ENCODE measurements at regions not wholly inside any gene's neighbourhood (a gene's known extent, or its start where the extent isn't known, plus 50 kb on each side); places are given as distances from the start of the nearest gene placed in this dataset.
"Not testable (repeated sequence)": the region's sequence is repeated elsewhere in the genome, so short reads cannot be mapped to it uniquely, and the experiment has no call there.

DNA sequence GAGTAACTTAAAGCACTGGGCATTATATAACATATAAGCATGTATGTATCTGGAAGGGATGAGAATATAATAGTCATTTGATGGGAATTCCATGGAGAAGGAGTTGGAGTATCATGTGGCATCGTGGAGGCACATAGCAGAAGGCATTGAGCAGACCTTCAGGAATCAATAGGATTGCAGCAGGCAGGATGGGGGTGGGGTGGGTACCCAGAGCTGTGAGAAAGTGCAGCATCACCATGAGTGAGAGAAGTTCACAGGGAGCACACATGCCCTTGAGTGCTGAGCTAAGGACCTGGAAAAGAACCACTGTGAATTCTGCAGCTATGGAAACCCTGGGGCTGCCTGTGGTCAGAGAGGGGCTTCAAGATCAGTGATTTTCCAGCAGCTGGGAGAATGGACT is 57.3 kb downstream of the MED10 start:
- no peak for DNase-seq

DNA sequence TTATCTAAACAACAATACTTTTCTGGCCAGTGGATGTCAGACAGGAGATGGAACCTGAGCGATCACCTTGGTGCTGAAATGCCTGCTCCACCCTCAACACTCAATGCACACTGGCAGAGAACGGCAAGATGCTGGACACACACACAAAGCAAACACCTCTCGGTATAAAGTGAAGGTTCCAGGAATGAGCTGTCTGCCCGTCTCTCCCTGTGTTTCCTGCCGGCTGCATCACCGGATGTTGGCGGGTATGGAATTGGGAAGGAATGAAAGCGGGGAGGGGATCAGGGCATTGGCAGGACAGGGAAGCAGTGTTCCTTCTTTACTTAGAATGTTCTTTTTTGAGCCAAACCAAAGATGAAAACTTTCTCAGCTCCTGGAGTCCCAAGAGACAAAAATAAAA is 59.2 kb downstream of the MED10 start:
- no peak for DNase-seq

DNA sequence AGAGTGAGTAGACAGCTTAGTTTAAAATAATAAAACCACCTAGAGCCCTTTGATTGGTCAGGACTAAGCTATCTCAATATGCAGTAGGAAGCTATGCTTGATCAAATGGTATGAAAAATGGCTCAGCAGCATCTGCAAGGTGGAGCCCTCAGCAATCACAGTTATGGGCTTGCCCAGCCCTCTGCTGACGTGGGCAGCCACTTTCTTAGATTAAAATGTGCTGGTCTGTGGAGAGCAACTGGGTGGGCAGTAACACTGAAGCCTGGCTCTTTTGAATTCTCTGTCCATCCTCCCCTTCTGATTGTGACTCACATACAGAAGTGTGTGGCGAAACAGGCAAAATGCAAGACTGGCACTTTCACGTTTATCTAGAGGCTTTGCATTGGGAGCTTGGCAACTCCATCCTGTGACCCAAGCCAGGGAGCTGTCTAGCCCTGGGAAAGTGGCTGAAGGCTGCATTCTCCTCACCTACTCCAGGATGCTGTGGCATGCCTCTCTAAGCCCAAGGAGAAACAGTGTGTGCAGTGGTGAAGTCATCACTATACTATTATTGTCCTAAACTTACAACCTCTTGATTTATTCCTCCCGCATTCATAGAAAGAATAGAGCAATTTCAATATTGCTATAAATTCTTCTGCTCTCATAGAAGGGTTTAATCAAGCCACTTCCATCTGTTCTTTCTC is 61.1 kb downstream of the MED10 start:
- no peak for DNase-seq

DNA sequence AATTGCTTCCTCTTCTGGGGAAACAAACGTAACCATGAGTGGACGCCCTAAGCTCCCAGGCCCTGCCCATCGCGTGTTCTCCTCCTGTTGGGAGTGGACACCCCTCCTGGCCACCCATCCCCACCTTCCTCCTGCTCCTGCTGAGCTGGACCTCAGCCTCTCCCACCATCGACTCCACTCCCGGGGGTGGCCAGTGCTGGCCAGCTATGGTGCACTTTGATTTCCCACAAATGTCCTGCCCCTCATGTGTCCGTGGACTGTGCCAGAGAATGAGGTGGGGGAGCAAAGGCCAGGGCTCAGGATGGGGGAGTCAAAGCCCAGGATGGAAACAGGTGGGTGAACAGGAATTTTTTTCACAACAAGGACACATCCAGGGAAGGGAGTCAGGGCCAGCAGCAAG is 62.8 kb downstream of the MED10 start:
- DNase-seq: no peak

DNA sequence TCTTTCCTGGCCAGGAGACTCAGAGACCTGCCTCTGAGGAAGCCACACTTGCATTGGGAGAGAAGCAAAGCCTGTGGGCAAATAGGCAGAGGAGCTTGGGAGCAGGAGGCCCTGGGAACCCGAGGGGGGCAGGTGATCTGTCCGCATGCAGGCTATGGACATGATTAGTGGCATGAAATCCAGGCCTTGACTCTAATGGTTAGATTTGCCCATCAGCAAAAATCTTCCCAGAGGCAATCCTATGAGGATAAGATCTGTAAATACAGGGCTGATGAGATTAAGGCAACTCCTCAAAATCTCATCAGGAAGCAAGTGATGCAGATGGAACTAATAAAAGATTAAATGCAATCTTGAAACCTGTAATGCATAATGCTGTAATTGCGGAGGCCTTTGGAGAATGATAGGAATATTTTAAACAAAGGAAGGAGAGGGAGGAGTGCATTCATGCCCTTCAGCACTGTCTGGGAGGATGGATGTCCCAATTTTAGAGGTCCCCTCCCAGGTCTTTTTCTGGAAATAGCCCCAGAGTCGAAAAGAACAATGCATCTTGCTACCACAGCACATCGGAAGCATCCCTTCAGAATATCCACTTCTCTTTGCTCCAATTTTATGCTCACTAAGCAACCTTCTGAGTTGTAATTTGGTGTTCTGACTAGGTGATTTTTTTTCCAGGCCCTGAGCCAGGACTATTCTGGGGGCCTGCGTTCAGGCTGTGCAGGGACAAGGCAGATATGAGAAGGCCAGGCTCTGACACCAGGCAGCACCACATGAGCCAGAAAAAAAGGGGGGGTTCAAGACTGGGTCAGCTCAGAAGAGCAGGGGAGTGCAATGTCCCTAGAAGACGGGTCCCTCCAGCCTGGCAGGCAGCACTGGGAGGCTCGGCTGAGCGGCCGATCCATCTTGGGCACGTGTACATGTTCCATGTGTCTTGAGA is 66.5 kb downstream of the MED10 start:
- DNase-seq: no peak

DNA sequence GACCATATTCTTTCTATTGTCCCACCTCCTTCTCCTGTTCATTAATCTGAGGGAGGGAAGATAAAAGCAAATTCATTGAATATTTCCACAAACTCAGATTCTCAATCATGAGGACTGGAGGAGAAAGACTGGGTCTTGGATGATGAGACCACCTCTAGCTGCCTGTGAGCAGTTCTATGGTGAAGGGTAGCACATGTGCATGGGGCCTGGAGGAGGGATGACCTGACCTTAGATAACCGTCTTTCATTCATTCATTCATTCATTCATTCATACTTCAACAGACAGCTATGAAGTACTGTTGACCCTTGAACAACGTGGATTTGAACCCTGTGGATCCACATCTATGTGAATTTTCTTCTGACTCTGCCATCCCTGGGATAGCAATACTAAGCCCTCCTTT is 68.4 kb downstream of the MED10 start:
- no peak for DNase-seq

DNA sequence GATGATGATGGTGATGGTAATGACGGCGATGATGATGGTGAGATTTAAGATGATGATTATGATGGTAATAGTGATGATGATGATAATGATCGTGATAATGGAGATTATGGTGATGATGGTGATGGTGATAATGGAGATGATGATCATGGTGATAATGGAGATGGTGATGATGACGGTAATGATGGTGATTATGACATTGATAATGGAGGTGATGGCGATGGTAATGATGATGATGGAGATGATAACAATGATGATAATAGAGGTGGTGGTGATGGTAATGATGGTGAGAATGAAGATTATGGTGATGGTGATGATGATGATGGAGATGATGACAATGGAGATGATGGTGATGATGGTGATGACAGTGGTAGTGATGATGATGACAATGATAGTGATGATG is 69.7 kb downstream of the MED10 start:
- DNase-seq: no peak

DNA sequence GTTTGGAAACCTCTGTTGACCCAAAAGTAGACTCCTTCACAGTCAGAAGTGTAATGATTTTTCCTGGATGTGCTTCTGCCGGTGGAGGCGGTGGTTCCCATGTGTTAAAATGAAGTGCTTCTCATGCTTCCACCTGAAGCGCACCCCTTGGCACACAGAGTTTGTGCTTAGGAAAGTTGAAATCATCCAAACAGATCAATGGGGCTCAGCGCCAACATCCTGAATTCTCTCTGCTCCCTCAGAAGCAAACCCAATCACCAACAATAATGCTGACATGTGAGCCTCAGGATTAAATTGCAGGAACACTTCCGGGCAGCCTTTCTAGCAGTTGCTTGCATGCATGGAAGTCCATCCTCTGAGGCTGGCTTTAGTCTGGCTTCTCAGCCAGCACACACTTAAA is 71.0 kb downstream of the MED10 start:
- DNase-seq: no peak

DNA sequence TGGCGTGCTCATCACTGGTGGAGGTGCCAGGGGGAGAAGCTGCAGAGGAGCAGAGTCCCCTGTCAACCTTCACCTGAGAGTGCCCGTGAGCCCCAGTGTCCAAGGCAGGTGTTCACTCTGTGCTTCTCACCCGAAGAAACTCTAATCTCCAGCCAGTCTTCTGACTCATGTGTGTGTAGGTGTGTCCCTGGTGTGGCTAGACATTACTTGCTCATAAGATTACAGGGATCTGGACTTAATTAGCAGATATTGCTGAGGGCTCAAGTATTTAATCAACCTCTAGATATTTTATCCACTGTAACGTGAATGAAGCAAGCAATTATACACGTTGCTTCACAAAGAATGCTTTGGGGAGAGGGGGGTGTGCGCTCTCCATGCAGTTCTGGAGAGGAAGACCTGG is 72.5 kb downstream of the MED10 start:
- no peak for DNase-seq

DNA sequence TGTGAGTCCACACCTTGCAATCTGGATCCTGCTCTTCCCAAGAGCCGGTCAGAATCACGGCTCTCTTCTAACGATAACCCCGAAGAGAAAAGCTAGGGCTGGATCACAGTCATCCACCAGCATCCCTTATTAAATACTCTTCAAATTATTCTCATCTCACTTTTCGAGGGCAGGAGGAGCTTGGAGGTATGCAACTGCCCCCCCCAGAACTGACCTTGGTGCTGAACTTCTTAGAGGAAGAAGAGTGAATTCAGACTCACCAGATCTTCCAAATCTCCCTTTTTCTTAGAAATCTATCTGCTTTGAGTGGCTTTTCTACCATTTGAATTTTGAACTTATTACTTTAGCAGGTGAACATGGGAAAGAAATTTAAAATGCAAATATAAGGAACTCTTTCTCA is 75.7 kb downstream of the MED10 start:
- no peak for DNase-seq

DNA sequence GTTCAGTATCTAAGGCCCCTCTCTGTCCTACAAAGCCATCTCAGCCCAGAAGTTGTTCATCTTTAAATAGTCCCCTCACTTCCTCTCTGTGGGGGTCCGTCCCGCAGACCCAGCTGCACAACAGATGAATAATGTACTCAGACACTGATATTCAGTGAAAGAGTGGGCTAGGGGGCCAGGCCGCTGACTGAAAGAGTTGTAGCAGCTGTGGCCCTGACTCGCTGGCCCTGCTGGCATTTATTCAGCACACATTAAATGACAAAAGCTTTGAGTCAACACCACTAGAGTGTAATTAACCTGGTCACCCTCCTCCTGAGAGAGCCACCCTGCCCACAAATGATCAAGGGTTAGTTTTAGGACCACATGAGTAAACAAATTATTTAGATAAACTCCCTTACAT is 76.3 kb downstream of the MED10 start:
- no peak for DNase-seq

DNA sequence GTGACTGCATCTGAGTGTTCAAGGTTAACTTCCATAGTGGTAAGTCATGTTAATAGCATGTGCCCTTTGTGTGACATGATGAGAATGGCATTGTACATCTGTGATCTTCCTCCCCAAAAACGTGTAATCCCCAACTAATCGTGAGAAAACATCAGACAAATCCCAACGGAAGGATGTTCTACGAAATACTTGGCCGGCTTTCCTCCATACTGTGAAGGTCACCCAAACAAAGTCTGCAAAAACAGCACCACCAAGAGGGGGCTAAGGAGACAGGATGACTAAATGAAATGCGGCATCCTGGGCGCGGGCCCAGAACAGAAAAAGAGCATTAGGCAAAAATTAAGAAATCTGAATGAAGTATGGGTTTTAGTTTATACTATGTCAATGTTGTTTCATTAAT is 81.8 kb downstream of the MED10 start:
- no peak for DNase-seq

DNA sequence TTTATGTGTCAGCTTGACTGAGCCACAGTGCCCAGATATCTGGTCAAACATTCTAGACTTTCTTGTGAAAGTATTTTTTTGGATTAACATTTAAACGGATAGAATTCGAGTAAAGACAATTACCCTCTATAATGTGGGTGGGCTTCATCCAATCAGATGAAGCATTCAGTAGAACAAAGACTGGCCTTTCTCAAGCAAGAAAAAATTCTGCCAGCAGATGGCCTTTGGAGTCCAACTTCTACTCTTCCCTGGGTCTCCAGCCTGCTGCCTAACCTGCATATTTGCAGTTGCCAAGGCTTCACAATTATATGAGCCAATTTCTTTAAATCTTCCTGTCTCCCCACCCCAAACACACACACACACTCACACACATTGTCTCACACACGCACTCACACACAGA is 86.4 kb downstream of the MED10 start:
- no peak for DNase-seq

DNA sequence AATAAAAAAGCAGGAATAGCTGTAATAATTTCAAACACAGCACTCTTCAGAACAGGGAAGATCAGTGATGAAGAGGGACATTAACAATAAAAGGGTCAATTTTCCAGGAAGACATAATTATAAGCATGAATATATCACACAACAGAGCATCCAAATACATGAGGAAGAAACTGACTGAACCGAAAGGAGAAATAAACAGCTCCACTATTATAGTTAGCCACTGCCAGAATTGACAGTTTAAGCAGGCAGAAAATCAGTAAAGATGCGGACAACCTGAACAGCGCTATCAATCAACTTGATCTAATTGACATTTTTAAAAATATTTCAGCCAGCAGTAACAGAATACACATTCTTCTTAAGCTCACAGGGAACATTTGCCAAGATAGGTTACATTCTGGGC is 89.1 kb downstream of the MED10 start:
- DNase-seq: no peak

DNA sequence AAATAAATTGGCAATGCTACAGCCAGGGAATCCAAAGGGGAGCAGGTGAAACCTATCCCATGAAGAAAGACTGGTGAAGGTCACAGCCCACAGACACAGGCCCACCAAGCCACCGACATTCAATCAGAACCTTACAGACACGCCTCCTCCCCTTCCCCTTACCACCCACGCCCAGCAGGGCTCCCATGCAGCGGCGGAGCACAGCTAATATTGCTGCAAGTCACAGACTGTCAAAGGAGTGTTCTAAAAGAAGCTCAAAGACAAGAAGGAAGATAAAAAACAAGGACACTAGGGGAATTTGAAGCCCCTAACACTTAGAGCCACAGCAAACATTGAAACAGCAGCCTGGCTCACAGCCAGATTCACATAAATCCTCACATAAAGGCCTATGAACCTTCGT is 91.2 kb downstream of the MED10 start:
- DNase-seq: no peak

DNA sequence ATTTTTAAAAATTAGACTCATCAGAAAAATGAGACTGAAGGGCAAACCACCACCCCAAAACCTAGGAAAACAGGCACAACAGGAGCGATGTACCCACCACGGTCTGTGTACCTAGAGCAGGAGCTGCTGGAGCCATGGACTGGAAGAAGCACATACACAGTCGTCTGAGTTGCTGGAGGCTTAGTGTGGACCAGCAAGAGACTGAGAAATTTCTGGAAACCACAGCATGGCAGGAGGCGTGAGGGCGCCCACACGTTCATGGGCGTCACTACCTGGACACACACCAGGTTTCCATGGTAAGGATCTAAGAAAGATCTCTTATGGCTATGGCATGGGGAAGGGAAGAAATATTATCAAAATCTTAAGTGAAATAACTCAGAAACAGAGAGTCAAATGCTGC is 91.9 kb downstream of the MED10 start:
- DNase-seq: no peak

DNA sequence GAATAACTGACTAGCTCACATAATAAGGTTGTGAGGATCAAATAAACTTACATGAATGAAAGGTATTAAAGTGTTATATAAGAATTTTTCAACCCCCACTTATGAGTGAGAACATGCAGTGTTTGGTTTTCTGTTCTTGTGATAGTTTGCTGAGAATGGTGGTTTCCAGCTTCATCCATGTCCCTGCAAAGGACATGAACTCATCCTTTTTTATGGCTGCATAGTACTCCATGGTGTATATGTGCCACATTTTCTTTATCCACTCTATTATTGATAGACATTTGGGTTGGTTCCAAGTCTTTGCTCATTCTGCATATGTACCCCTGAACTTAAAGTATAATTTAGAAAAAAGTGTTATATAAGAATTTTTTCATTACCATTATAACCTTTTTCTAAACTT is 93.9 kb downstream of the MED10 start:
- not testable (repeated sequence) for DNase-seq

DNA sequence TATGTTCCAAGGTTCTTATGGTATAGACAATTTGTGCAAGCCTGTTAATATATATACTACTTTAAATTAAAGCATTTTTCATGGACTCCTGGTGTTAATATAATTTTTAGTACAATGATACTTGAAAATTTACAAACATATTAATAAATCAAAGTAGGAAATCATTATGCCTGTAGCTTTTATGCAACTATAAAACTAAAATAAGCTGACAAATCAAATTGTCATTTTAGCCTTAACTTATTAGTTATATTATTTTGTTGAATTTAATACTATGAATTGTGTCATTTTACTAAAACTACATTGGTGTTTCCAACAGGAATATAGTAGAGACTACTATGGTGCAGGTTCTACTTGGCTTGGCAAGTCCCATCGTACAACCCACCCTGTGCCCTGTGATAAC is 96.0 kb downstream of the MED10 start:
- DNase-seq: no peak

DNA sequence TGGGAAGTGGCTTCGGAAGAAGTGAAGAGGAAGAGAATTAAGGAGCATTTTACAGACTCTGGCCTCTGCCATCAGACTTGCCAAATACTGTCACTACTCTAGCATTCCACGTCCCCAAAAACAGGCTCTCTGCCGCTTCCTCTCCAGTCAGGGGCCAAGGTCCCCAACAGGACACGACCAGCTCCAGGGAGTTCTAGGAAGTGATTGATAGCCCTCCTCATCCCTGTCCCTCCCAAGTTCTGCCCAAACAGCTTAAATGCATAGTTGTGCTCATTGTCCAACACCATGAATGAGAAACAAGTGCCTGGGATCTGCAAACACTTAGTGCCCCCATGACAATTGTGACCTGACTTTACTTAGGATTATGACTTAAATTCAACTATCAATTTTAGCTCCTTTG is 96.5 kb downstream of the MED10 start:
- no peak for DNase-seq

DNA sequence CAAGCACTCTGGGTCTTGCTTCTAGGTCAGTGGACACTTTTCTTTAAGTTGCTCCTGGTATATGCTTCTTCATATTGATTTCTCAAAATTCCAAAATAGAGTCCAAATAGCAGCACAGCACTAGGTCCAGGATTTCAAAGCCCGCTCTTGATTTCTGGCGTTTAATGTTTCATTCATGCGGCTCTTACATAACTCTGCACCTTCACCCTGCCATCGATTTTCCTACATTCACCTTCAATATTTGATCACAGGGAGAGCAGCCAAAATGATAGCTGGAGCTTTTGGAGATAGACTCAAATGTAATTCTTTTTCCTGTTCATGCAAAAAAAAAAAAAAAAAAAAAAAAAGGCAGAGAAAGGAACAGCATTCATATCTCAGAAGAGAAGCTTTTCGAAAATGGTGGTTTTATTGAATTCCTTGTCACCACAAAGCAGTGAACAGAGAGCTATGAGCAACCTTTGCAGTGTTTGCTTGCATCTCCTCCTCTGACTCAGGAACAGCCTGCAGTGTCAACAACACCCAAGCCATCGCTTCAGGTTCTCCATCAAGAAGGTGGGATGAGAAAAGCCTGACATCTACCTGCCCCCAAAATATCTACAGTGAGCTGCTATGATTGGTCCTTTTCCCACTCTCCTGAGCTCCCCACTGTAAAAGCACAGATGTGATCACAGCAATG is 97.8 kb downstream of the MED10 start:
- no peak for DNase-seq

DNA sequence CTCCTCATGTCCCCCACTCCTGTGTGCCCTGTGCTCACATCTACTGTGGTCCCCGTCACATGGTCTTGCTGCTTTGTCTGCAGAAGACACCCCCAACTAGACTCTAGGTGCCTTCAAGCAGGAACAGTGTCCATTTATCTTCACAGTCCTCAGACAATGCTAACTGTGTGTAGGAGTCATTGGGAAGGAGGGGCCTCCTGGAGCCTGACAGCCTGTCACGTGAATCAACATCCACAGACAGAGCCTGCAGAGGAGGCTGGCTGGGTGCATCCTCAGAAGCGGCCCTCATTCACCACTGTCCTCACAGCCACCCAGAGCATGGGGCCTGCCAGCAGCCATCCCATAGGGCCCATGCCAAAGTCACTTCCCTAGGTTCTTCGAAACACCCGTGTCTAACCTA is 98.7 kb downstream of the MED10 start:
- DNase-seq: no peak

DNA sequence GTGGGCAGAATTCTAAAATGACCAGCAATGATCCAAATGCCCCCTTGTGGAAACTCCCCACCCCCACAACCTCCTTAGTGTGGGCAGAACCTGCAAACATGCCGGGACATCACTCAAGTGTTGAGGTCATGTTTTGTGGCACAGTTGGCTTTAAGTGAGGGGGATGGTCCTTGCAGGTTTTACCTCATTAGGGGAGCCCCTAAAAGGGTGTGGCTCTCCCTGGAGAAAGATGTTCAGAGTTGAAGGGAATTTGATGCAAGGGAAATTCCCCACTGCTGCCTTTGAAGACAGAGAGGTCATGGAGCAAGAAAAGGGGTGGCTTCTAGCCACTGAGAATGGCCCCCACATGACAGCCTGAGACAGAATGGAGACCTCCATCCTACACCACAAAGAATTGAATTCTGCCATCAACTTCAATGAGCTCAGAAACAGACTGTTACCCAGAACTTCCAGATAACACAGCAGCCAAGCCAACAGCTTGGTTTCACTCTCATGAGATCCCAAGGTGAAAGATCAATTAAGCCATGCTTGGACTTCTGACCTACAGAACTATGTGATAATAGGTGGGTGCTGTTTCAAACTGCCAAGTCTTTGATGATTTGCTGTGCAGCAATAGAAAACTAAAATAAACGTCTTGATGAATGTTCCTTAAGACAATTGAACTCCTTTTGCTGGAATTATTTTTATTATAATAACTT is 103.4 kb downstream of the MED10 start:
- no peak for DNase-seq

DNA sequence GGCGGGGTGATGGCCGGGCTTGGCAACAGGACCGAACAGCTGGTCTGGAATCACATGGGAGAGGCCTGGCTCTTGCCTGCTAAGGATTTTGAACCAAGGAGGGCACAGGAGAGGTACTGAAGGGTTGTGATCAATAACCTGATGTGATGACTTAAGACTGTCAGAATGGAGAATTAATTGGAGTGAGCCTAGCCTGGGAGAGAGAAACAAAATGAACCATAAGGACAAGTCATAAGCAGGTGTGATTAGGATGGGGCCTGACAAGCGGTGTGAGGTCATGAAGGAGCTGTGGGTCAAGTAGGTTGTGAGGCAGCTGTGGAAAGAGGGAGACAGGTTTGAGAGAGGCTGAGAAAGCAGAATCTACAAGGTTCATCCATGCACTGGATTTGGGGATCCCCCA is 104.6 kb downstream of the MED10 start:
- no peak for DNase-seq
